Thoracic aorta (tissue), 2 donors: ENCODE measurements at regions not wholly inside any gene's neighbourhood (a gene's known extent, or its start where the extent isn't known, plus 50 kb on each side); places are given as distances from the start of the nearest gene placed in this dataset.

Experiments used
- ATAC-seq: fragments of 150-250 bp; one replicate; pipeline ENCODE4 v1.8.0; 2017; ENCODE audit warnings: low read depth; ENCODE audit not compliant: insufficient number of reproducible peaks, low FRiP score
- DNase-seq: peaks from one replicate; pipeline ENCODE4 v3.0.0-alpha.2; 2020; ENCODE audit warnings: low spot score
- H3K27ac ChIP-seq, 2 donors: fragments of 200-600 bp; sonication (generic); 1 replicate in 1 of 2; 2 replicates in 1 of 2; pipeline ENCODE4 v1.5.1; 2016; ENCODE audit warnings: mild to moderate bottlenecking in 2 of 2, moderate library complexity in 2 of 2
- H3K27me3 ChIP-seq: fragments of 200-600 bp; sonication (generic); replicated peaks from 2 replicates; pipeline ENCODE4 v1.6.0; 2016; ENCODE audit warnings: mild to moderate bottlenecking; ENCODE audit not compliant: insufficient read depth
- H3K36me3 ChIP-seq: fragments of 200-600 bp; sonication (generic); one replicate; pipeline ENCODE4 v1.5.1; 2016
- H3K4me1 ChIP-seq, 2 donors: fragments of 200-600 bp; sonication (generic); 1 replicate in 1 of 2; 2 replicates in 1 of 2; pipeline versions ENCODE4 v1.5.1 to v1.6.0; 2016; ENCODE audit warnings: low read depth in 2 of 2, mild to moderate bottlenecking in 1 of 2; ENCODE audit not compliant: control insufficient read depth in 1 of 2
- H3K4me3 ChIP-seq: fragments of 200-600 bp; sonication (generic); 2 replicates; pipeline ENCODE4 v1.5.1; 2016; ENCODE audit warnings: mild to moderate bottlenecking
- H3K9me3 ChIP-seq: fragments of 200-600 bp; sonication (generic); 2 replicates; pipeline ENCODE4 v1.5.1; 2016
- TF ChIP-seq, protein P1 (sequence below): fragments of 200-600 bp; sonication (generic); IDR thresholded peaks from one replicate; pipeline ENCODE4 v1.5.1; 2019; ENCODE audit warnings: antibody characterized with exemption

GRCh38 chr19:30923621-30924020, 425.6 kb downstream of the TSHZ3 start:
- ATAC-seq (no peak), DNase-seq (no peak)
- Histone ChIP-seq H3K9me3 (no peaks in the 10 kb centered on the region), H3K36me3 (no peaks in the 10 kb centered on the region), H3K27me3 (no peaks in the 10 kb centered on the region), H3K4me3 (no peak overlapping the region), H3K27ac (no peak overlapping the region), H3K4me1 (no peaks in the 10 kb centered on the region)
- TF ChIP-seq, protein P1, sequence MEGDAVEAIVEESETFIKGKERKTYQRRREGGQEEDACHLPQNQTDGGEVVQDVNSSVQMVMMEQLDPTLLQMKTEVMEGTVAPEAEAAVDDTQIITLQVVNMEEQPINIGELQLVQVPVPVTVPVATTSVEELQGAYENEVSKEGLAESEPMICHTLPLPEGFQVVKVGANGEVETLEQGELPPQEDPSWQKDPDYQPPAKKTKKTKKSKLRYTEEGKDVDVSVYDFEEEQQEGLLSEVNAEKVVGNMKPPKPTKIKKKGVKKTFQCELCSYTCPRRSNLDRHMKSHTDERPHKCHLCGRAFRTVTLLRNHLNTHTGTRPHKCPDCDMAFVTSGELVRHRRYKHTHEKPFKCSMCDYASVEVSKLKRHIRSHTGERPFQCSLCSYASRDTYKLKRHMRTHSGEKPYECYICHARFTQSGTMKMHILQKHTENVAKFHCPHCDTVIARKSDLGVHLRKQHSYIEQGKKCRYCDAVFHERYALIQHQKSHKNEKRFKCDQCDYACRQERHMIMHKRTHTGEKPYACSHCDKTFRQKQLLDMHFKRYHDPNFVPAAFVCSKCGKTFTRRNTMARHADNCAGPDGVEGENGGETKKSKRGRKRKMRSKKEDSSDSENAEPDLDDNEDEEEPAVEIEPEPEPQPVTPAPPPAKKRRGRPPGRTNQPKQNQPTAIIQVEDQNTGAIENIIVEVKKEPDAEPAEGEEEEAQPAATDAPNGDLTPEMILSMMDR, result no peak

- no peaks in the 10 kb centered on the region for H3K36me3 ChIP-seq
- H3K27me3 ChIP-seq, result no peaks in the 10 kb centered on the region
- TF ChIP-seq, protein P1, result no peak
- H3K4me1 ChIP-seq, result no peaks in the 10 kb centered on the region
- no peak for DNase-seq
- ATAC-seq, result no peak
- no peak overlapping the region for H3K27ac ChIP-seq
- no peaks in the 10 kb centered on the region for H3K9me3 ChIP-seq
- no peak overlapping the region for H3K4me3 ChIP-seq
Measured at GRCh38 chr19:30923096-30923495, 426.1 kb downstream of the TSHZ3 start.

DNA sequence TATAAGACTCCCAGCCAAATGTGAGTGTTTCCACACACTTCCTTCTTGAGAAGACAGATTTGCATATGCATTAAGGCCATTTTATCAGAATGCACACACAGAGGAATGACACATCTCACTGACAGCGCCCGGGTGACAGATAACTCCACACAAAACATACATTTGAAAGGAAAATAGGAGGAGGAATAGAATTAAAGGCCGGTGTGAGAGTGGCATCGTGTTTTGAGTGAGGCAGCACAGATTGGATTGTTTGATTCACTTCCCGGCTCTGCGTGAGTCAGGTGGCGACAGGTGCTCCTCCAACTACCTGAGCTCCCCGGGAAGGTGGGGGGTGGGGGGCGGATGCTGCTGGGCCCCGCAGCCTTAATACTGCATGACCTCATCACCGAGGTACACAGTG, 429.0 kb downstream of the TSHZ3 start:
- no peak for DNase-seq
- ATAC-seq, result no peak
- H3K27me3 ChIP-seq, result no peaks in the 10 kb centered on the region
- H3K4me1 ChIP-seq, result no peaks in the 10 kb centered on the region
- H3K27ac ChIP-seq, result no peak overlapping the region
- no peak overlapping the region for H3K4me3 ChIP-seq
- H3K36me3 ChIP-seq, result no peaks in the 10 kb centered on the region
- no peaks in the 10 kb centered on the region for H3K9me3 ChIP-seq
- TF ChIP-seq, protein P1, result no peak

- no peak for DNase-seq
Measured at GRCh38 chr19:30919737-30920136, 429.5 kb downstream of the TSHZ3 start.

GRCh38 chr19:30916238-30916637, 433.0 kb downstream of the TSHZ3 start:
- no peaks in the 10 kb centered on the region for H3K9me3 ChIP-seq
- no peaks in the 10 kb centered on the region for H3K36me3 ChIP-seq
- no peak overlapping the region for H3K27ac ChIP-seq
- DNase-seq (no peak), ATAC-seq (no peak)
- TF ChIP-seq, protein P1, result no peak
- H3K4me1 ChIP-seq, result no peaks in the 10 kb centered on the region
- H3K27me3 ChIP-seq, result no peaks in the 10 kb centered on the region
- H3K4me3 ChIP-seq, result no peak overlapping the region

More at GRCh38 chr19:30919737-30920136, 429.5 kb downstream of the TSHZ3 start:
- H3K4me1 ChIP-seq, result no peaks in the 10 kb centered on the region
- TF ChIP-seq, protein P1, result no peak
- no peak overlapping the region for H3K27ac ChIP-seq
- no peak overlapping the region for H3K4me3 ChIP-seq
- no peak for ATAC-seq
- no peaks in the 10 kb centered on the region for H3K36me3 ChIP-seq
- H3K27me3 ChIP-seq, result no peaks in the 10 kb centered on the region
- H3K9me3 ChIP-seq, result no peaks in the 10 kb centered on the region
